ENCODE measurements at regions not wholly inside any gene's neighbourhood (a gene's known extent, or its start where the extent isn't known, plus 50 kb on each side); places are given as distances from the start of the nearest gene placed in this dataset.

GRCh38 chr14:101029668-101030290 is 126.3 kb upstream of the RTL1 start:
- Histone ChIP-seq H3K4me2 (ENCODE audit: low read depth, low read length) (no peak overlapping the region), H3K27me3 (ENCODE audit: control insufficient read depth, insufficient read depth, low read length) (no peaks in the 10 kb centered on the region), H3K36me3 (ENCODE audit: control insufficient read depth, insufficient read depth, low read length) (peaks cover 83% of the 10 kb centered on the region), H2AK5ac (ENCODE audit: low read depth, low read length) (no peak overlapping the region), H4K5ac (ENCODE audit: low read depth, low read length) (no peak overlapping the region), H3K79me1 (ENCODE audit: low read depth in 1 of 2, low read length in 2 of 2) (peaks cover 9 to 62% of the 10 kb centered on the region in 2 experiments), H3K9ac (ENCODE audit: low read depth, low read length) (no peak overlapping the region), H3K27ac (ENCODE audit: insufficient read depth, low read length) (no peak overlapping the region), H3K4me3 (ENCODE audit: insufficient read depth, low read depth, low read length) (no peak overlapping the region), H2BK20ac (ENCODE audit: low read depth, low read length) (no peak overlapping the region), H3K23ac (ENCODE audit: low read depth, low read length) (no peak overlapping the region), H2AFZ (replicated peaks; ENCODE audit: low read length, poor library complexity) (no peak overlapping the region), H3K9me1 (ENCODE audit: insufficient read depth, low read length) (peaks cover 7% of the 10 kb centered on the region; the same call in 1 of the 2 replicates), H2AK9ac (replicated peaks; ENCODE audit: low read depth, low read length, poor library complexity) (no peak overlapping the region), H3K14ac (replicated peaks; ENCODE audit: low read depth, low read length) (no peak overlapping the region), H3K4ac (ENCODE audit: low read depth, low read length) (no peak overlapping the region), H4K91ac (ENCODE audit: insufficient read depth, low read depth, low read length) (no peak overlapping the region), H2BK120ac (ENCODE audit: low read depth, low read length) (no peak overlapping the region), H3K9me3 (ENCODE audit: control insufficient read depth, insufficient read depth, low read length) (no peaks in the 10 kb centered on the region), H2BK5ac (ENCODE audit: low read depth, low read length, poor library complexity, severe bottlenecking) (no peak overlapping the region), H2BK15ac (ENCODE audit: low read depth, low read length) (no peak overlapping the region), H3K56ac (ENCODE audit: extremely low read depth, insufficient read depth, low read length) (no peak overlapping the region), H3K4me1 (ENCODE audit: control insufficient read depth, insufficient read depth, low read length) (no peaks in the 10 kb centered on the region), H3K18ac (ENCODE audit: low read depth, low read length) (no peak overlapping the region), H4K20me1 (ENCODE audit: insufficient read depth, low read length) (peaks cover 66% of the 10 kb centered on the region), H4K8ac (ENCODE audit: low read depth in 2 of 2, low read length in 2 of 2) (no peak overlapping the region)
- no TSS peak for BruUV-seq (replicated peaks)
- DNase-seq = no peak
- intact Hi-C loops (cut with micrococcal nuclease) (no loop called here), in situ Hi-C loops (cut with MboI; ENCODE audit: low sequenced_read_pairs) (no loop called here), dilution Hi-C loops (cut with HindIII; ENCODE audit: low sequenced_read_pairs, unreplicated experiment) (no loop called here)
- CTCF ChIA-PET = no interaction called here
- TF ChIP-seq MXI1 (IDR thresholded peaks at IDR 0.05; ENCODE audit: borderline replicate concordance, low read depth, low read length) = no peak
- no peak for TF ChIP-seq RFX5 (IDR thresholded peaks at IDR 0.05; ENCODE audit: low read depth, low read length)
- TF ChIP-seq BHLHE40 (IDR thresholded peaks at IDR 0.05; ENCODE audit: low read depth, low read length) = no peak
- no peak for TF ChIP-seq FOS (IDR thresholded peaks at IDR 0.05; ENCODE audit: low read depth, low read length)
- TF ChIP-seq SMC3 (IDR thresholded peaks at IDR 0.05; ENCODE audit: low read depth, low read length) = no peak
- TF ChIP-seq USF2 (IDR thresholded peaks at IDR 0.05; ENCODE audit: low read depth, low read length) = no peak
- no peak for TF ChIP-seq RAD21 (IDR thresholded peaks at IDR 0.05; ENCODE audit: low read length)
- no peak for TF ChIP-seq MAZ (IDR thresholded peaks at IDR 0.05; ENCODE audit: borderline replicate concordance, low read depth, low read length)
- TF ChIP-seq CHD1 (IDR thresholded peaks at IDR 0.05; ENCODE audit: low read depth, low read length) = no peak
- POLR2A ChIA-PET (ENCODE audit: unreplicated experiment) = no interaction called here
- WGBS, 2 experiments (ENCODE audit: extremely low coverage in 2 of 2, insufficient read length in 1 of 2) = 96% methylated on average over 15 of the region's 25 CpGs; no CpG with 5 or more reads in 1 of the 2 experiments
- no peak for ATAC-seq (ENCODE audit: low read depth)
